HG03095 (cell line): ENCODE measurements at regions not wholly inside any gene's neighbourhood (a gene's known extent, or its start where the extent isn't known, plus 50 kb on each side); places are given as distances from the start of the nearest gene placed in this dataset.

Experiments
- ATAC-seq: cut with Tn5 transposase; IDR thresholded peaks from one replicate; pipeline ENCODE4 v1.9.1; 2021; ENCODE audit warnings: moderate library complexity; ENCODE audit not compliant: unreplicated experiment

GRCh38 chr18:49662506-49662905, 100.6 kb downstream of the LIPG start:
- ATAC-seq: no peak

- no peak for ATAC-seq
These were observed 97.1 kb downstream of the LIPG start for GRCh38 chr18:49658823-49659404.

- ATAC-seq: no peak
These were observed 94.3 kb downstream of the LIPG start for GRCh38 chr18:49656073-49656692.

GRCh38 chr18:49655266-49656072, 93.6 kb downstream of the LIPG start:
- no peak for ATAC-seq

- no peak for ATAC-seq
These were observed 92.5 kb downstream of the LIPG start for GRCh38 chr18:49654347-49654746.

- no peak for ATAC-seq
These were observed 91.2 kb downstream of the LIPG start for GRCh38 chr18:49652881-49653724.

GRCh38 chr18:49651033-49651432, 89.2 kb downstream of the LIPG start:
- no peak for ATAC-seq

- no peak for ATAC-seq
These were observed 88.6 kb downstream of the LIPG start for GRCh38 chr18:49650426-49650891.

- ATAC-seq: no peak
These were observed 87.0 kb downstream of the LIPG start for GRCh38 chr18:49648811-49649210.
